ENCODE measurements at regions not wholly inside any gene's neighbourhood (a gene's known extent, or its start where the extent isn't known, plus 50 kb on each side); places are given as distances from the start of the nearest gene placed in this dataset.

DNA sequence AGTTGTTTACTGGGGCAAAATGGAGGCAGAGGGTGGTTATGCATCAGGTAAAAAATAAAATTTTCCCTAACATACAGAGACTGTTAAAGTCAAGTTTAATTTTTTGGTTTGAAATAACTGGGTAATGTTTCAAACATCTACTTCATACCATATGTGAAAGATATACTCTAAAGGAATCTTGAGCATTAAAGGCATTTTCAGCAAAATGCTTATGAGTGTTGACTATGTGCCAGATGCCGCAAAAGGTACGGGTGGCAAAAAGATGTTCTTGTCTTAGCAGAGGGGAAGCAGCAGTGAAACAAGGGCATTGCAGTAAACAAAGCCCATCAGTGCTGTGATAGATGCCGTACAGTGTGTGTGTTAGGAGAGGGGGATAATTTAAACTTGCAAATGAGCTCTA lies 263.1 kb upstream of the ID2 start:
- TF ChIP-seq, protein P1, sequence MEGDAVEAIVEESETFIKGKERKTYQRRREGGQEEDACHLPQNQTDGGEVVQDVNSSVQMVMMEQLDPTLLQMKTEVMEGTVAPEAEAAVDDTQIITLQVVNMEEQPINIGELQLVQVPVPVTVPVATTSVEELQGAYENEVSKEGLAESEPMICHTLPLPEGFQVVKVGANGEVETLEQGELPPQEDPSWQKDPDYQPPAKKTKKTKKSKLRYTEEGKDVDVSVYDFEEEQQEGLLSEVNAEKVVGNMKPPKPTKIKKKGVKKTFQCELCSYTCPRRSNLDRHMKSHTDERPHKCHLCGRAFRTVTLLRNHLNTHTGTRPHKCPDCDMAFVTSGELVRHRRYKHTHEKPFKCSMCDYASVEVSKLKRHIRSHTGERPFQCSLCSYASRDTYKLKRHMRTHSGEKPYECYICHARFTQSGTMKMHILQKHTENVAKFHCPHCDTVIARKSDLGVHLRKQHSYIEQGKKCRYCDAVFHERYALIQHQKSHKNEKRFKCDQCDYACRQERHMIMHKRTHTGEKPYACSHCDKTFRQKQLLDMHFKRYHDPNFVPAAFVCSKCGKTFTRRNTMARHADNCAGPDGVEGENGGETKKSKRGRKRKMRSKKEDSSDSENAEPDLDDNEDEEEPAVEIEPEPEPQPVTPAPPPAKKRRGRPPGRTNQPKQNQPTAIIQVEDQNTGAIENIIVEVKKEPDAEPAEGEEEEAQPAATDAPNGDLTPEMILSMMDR (IDR thresholded peaks at IDR 0.05): no peak
- TF ChIP-seq POLR2A (IDR thresholded peaks at IDR 0.05): no peak

Data from heart left ventricle (tissue), 13 donors.